Cerebellar nuclear complex (tissue), 1 donor: ENCODE measurements at regions not wholly inside any gene's neighbourhood (a gene's known extent, or its start where the extent isn't known, plus 50 kb on each side); places are given as distances from the start of the nearest gene placed in this dataset.

Experiments
- DNase-seq, 2 experiments: peaks; one replicate each; lab custom pipeline; 2025; lab: John Stamatoyannopoulos, UW

DNA sequence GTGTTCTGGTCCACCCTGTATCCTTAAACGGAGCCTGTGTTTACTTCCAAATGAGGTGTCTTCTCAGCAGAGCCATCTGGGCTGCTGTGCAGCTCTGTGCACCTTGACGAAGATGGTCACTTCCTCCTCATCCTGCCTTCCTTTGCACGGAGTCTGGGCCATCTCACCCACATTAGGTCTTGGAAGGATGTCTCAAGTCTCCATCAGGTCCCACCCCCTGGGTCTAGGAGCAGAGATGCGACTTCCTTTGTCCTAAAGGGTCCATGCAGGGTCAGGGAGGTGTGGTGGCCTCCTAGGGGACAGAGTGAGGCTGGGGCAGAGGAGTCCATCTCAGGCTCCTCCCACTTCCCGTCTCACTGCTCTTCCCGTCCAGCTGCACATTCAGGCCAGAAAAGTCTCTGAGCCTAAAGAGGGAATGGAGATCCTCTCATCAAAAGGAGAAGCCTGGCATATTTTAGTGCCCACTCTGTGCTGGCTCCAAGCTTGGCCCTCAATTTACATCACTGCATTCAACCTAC lies 209.2 kb downstream of the MATN1 start:
- no peak for DNase-seq

DNA sequence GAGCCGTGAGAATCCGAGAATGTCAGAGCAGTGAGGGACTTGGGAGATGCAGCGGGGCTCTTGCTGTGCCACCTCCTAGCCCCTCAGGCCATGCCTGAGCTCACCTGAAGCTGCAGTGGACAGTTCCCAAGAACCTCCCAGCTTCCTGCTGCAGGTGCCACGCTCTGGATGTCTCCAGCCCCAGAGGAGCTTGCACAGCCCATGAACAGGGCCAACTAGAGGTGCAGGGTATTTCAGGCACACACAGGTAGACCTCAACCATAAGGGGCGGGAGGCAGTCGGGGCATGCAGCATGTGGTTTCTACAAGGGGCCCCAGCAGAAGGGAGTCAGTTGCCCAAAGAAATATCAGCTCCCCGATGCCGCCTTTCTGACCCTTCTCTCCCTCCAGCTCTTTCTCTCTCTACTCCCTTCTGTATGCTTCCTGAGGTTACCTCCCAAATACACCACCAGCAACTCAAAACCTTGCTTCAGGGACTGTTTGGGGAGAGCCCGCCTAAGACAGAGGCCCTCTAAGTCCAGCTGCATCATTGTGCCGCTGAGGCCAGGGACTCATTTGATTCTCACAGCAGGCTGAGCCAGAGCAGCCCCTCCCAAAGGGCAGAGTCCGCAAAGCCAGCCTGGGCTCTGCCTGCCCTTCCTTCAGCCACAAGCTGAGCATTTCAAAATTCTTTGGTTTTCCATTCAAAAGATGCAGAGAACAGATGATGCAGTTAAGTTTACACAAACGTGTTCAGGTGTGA lies 209.8 kb downstream of the MATN1 start:
- DNase-seq = no peak

DNA sequence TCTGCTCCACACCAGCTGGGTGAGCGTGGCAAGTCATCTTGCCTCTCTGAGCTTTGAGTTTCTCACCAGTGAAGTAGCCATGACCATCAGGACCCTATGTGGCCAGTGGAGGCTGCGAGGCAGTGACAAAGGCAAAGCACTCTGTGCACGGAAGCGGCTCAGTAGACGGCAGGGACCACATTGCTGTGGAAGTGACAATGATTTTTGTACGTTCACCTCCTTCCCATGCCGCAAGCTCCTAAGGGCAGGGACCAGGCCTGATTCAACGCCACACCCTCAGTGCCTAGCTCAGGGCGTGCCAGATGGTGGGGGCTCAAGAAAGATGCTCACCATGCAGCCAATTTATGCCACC lies 210.5 kb downstream of the MATN1 start:
- no peak for DNase-seq

DNA sequence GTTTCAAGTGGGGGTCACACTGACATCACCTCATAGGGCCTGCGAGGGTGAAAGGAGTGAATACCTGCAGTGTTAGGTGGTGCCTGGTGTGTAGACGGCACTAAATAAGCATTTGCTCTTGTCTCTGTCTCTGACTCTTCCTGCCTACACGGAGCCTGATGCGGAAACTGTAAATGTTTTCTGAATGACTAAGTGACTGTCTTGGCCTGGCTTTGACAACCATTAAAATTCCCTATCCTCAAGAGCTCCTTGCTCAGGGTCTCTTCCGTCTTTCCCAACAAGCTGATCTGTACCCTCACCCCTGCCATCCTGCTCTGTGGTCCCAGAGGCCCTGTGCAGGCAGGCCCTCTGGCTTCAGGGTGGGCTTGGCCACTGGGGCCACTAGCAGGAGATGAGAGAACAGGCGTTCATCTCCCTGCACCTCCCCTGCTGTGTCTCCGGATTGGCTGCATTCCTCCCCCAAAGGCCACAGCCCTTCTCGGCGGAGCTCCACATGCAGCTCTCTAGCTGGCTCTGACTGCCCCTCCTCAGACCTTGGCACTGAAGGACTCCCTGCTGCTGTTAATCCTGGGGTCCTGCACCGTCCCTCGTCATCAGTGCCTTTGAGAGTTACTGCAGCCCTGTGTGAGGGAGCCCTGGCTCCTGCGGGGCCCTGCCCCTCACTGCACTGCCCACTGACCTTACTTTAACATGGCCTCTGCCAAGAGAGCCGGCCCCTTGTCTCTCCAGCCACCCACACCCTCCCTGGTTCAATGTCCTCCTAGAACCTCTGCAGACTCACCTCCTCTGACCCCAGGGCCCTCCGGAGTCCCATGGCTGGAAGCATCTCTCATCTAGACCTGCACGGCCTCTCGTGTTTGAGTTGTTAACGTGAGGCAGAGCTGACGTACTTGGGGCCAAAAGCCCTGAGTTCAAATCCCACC lies 211.1 kb downstream of the MATN1 start:
- DNase-seq = no peak

DNA sequence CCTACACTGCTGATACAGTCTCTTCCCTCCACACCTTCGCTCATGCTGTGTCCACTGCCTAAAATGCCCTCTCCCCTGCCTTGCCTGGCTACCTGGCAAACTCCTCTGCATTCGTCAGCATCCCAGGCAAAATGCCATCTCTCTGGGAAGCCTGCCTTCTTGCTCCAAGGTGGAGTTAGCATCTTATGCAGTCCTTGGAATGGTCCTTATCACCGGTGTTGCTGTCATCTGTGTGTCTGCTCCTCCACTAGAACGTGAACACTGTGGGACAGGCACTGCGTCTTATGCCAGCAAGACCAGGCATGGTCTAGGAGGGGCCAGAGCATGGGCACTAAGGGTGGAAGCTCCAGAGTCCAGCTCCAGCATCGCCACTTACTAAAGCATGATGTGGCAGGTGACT lies 211.8 kb downstream of the MATN1 start:
- no peak for DNase-seq

DNA sequence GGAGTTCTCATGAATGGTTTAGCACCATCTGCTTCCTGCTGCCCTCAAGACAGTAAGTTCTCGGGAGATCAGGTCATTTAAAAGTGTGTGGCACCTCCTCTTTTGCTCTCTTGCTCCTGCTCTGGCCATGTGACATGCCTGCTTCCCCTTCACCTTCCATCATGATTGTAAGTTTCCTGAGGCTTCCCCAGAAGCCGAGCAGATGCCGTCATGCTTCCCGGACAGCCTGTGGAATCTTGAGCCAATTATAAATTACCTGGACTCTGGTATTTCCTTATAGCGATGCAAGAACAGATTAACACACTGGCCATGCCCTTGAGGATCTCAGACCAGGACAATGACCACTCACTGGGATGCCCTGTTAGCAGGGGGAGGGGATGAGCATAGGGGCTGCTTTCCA lies 212.3 kb downstream of the MATN1 start:
- DNase-seq = no peak

DNA sequence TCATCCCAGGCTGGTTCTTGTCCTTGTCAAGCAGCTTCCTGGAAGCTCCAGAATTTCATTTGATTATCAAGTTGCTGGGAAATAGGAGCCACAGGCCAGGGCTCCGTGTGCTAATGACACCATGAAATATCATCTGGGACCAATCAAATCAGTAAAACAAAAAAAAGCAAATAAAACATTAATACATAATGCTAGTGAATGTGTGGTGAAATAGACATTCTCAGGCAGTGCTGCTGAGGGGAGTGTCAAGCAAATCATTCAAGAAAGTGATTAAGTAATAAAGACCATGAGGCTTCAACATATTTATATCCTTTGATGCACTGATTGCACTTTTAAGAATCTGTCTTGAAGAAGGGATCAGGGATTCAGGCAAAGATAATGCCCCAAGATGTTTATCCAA lies 213.7 kb downstream of the MATN1 start:
- DNase-seq = no peak

DNA sequence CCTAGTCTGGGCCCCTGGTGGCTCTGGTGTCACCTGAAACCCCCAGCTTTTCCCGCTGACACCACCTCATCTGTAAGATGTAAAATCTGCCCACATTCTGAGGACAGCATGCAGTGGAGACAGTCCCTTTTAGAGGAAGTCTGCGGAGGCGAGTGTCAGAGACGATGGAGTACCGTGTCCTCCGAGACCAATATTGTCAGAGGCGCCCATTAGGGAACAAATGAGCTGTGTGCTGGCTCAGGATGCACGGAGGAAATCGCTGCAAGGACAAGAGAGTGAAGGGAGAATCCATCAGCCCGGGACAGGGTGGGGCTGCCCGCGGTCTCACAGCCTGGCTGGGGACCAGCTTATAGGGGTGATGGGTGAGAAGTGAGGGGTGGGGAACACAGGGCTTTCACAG lies 214.8 kb downstream of the MATN1 start:
- no peak for DNase-seq

DNA sequence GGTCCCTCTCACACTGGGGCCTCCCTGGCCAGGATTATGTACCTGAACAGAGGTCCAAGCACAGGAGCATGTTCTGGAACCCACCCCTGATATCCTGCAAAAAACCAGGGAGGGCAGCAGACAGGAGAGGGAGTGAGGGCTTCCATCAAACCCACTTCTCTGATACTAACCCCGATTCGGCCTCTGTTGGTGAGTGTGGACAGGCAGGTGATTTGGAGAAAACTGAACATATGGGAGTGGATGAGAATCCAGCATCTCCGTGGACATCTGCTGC lies 215.3 kb downstream of the MATN1 start:
- DNase-seq = no peak

DNA sequence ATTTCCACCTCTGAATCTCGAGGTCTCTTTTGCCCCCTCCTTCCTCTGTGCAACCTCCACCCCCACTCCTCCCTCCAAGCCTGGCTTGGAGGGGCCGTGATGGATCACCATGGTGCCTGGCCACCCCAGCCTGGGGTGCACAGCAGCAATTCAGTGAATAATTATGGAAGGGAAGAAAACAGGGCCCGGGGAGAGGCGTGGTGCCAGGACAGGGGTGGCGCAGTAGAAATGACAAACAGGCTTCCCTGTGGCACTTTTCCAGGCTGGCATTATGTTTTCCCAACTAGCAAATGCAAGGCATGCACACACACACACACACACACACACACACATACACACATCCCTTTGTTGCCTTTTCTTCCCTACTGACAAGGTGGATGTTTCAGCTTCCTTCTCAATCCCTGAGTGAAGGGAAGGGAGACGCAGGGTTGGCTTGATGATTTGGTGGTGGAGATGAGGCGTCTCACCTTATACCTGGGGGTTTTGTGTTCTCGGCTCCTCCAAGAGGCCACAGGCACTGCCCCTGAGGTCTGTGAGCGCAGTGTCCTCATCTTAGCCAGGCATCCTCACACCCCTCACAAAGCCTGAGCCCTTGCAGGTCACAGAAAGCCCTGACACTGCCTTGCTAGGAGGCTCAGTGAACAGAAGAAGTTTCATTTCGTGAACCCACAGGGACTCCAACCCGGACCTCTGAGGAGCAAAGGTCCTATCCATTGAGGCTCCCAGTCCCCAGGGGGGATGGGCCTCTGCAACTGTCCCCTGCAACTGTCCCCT lies 215.8 kb downstream of the MATN1 start:
- DNase-seq = no peak

DNA sequence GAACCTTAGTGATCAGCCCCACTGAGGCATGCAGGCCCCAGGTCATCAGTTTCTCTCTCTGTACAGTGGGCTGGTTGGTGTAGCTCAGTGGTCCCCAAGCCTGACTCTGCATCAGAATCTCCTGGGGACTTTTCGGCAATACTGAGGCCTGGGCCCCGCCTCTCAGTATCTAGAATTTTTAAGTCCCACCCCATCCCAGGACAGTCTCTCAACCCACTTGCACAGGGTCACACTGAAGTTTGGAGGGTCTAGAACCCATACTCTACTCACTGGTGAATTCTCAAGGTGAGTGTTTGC lies 216.4 kb downstream of the MATN1 start:
- no peak for DNase-seq

DNA sequence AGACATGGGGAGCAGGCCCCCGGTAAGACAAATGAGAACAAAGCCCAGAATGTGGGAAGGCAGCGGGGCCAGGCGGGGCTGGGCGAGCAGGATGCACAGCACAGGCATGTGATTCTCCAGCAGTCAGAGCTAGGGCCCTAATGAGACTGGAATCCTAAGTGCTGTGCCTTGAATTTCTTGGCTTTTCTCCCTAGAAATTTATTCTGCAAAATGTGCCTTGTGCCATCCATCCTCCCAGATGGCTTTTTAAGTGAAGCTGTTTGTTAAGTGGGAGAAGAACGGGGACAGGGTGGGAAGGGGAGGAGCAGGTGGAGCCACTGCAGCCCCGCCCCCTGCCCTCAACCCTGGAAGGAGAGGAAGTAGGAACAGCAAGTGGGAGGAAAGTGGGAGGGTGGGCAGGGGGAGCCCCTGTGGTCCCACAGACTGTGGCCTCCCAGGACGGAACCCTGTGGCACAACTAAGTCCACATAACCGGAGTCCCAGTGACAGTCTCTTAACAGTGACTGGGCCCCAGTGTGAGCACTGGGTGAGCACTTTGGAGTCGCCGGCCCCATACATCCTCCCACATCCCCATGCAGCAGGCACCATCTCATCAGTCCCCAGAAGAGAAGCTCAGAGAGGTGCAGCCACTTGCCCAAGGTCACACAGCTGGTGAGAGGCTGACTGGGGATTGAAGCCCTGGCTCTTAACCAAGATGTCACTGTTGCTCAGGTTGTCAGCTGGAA lies 216.9 kb downstream of the MATN1 start:
- DNase-seq = no peak

DNA sequence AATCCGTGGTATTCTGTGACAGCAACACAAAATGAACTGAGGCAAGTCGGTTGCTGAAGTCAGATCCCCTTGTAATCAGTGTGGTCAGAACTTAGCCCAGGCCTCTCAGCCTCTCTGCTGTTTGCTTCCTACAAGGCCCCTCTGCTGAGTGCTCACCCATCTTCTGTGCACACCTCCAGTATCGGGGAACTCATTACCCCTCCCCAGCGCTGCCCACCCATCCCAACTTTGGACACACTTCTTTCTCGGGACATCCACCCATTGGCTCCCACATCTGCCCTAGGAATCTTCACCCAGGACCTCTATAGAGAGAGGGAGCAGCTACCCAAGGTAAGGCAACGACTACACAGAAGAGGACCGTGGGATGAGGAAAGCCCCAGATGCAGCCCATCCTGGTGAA lies 217.5 kb downstream of the MATN1 start:
- DNase-seq = no peak

DNA sequence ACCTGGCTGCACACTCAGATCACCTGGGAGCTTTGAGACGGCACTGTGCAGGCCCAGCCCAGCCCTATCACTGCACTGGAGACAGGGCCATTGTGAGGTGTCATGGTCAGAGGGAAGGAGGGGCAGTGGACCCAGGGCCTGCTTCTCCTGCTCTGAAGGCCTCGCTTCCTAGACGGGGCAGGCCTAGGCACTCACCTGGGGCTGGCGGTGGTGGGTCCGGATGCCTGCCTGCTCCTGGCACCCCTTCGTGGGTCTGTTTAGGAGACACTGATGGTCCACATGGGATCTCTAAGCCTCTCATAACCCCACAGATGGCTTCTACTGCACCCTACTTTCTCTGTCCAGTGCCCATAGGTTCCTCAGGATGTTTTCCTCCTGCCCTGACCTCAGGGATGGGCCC lies 230.9 kb downstream of the MATN1 start:
- no peak for DNase-seq

DNA sequence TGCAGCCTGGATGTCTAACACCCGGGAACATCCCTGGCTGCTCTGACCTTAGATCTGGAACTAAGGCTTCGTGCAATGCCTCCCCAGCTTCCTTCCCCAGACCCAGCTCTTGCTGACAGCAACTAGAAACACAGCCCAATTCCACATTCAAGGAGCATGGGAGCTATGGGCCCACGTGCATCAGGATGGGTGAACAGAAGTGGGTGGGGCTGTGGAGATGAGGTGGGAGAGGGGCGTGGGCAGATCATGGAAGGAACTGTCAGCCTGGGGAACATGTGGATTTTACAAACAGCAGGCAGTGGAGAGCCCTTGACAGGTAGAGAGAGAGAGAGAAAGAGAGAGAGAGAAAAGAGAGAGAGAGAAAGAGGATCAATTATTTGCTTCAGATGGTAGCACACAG lies 231.6 kb downstream of the MATN1 start:
- no peak for DNase-seq

DNA sequence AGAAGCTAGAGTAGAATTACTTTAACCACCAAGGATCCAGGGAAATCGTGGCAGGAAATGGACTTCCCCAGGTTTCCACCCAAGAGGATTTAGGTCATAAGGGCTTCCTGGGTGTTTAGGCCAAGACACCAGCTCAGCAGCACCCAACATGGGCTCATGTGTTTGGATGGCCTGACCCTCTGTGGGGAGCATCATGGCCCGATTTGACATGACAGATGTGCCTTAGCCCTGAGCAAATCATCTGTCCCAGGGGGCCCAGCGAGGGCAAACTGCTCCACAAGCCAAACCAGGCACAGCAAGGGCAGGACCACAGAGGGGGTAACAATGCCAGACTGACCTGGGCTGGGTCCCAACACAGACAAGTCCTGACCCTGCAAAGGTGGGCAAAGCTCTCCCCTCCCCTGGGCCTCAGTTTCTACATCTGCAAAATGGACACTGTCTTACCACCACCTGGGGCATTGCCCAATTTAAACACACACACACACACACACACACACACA lies 232.8 kb downstream of the MATN1 start:
- DNase-seq = no peak

DNA sequence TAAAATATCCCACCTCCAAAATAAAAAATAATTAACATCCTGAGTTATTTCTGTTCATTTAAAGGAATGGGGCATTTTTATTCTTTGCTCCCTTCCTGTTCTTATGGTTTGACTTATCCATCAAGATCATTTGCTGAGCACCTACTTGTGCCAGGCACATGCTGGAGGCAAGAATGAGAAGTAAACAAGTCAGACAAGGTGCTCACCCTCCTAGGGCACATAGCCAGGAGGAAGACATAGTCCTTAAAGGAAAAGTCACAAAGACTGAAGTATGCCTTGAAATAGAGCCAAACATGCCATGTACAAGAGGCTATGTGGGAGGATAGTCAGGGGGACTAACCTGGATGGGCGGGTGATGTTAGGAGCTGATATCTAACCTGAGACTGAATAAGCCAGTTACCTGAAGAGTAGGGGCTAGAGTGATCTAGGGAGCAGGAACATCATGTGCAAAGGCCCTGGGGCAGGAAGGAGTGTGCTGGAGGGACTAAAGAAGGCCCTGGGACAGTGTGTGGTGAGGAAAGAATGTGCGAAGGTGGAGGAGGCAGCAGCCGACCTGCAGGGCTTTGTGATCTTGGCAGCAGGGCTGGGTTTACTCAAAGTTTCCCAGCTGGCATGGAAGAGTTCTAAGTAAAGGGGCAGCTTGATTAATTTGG lies 233.5 kb downstream of the MATN1 start:
- DNase-seq = no peak

DNA sequence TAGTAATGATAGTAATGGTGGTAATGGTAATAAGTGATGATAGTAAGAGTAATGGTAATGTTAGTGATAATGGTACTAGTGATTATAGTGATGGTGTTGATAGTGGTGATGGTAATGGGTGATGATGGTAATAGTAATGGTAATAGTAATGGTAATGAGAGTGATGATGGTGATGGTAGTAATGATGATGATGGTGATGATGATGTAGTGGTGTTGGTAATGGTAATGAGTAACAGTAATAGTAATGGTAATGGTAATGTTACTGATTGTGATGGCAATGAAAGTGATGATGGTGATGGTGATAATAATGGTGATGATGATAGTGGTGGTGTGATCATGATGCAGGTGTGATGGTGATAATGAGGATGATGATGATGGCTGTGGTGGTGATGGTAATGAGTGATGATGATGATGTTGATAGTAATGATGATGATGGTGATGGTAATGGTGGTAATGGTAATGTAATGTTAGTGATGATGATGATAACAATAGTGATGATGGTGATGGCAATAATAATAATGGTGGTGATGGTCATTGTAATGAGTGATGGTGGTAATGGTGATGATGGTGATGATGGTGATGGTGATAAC lies 235.0 kb downstream of the MATN1 start:
- no peak for DNase-seq

DNA sequence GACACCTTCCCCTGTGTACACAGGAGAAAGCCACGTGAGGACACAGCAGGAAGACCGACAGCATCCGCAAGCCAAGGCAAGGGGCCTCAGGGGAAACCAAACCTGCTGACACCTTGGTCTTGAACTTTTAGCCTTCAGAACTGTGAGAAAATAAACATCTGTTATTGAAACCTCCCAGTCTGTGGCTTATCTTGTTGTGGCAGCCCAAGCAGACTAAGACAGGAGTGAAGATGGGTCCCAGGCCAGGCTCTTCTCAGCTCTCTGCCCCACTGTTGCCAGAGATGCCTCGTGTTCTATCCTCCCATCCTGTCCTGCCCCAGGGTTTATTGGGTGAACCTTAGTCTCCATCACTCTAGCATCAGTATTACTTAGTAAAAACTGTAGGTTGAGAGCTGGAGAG lies 236.3 kb downstream of the MATN1 start:
- DNase-seq = no peak

DNA sequence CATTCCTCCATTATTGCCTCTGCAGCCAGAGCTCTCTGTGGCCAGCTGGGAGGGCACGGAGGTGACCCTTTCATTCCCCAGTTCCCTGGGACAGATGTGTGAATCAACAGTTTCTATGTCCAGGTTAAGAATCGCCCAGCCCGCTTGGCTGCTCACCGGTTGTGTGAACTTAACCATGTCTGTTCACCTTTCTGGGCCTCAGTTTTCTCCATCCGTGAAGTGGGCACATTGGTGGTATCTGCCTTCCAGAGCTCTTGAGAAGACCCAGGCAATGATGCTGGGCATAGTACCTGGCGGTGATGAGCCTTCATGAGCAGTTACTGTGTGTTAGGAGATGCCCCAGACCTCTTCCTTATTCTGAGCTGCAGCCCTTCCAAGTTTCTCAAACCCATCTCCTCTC lies 238.3 kb downstream of the MATN1 start:
- DNase-seq = no peak

DNA sequence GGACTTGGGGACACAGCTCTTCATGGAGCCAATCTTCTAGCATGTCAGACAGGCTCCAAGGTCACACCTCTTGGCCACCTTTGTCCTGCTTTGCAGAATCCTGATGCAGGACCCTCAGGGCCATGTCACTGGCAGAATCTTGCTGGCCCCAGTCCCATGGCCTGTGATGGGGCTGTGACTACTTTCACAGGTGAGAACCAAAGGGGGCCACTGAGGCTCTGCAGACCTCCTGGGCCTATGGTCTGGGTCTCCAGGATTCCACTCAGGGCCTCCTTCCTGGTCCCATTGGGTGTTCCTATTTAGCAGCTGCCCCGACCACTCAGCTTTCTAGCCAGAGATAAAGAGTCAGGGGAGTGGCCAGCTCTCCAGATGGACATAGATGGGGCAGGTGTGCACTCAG lies 238.7 kb downstream of the MATN1 start:
- no peak for DNase-seq
